ENCODE measurements at regions not wholly inside any gene's neighbourhood (a gene's known extent, or its start where the extent isn't known, plus 50 kb on each side); places are given as distances from the start of the nearest gene placed in this dataset.

DNA sequence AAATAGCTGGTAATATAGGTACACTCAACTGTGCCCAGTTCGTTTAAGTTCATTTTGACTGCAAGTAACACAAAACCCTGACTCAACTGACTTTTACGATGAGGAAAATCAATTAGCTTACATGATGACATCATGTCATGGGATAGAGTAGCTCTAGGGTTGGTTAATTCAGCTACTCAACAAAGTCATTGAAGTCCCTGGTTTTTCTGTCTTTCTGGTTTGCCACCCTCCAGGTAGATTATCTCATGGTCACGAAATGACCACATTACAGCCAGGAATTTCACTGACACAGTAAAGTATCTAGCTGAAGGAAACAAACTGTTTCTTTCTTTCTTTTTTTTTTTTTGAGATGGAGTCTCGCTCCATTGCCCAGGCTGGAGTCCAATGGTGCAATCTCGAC is 68.5 kb upstream of the FUT8 start:
- TF ChIP-seq POLR2AphosphoS5 (IDR thresholded peaks at IDR 0.05; ENCODE audit: low read depth, low read length) = no peak
- TF ChIP-seq TAF1 (IDR thresholded peaks at IDR 0.05; ENCODE audit: borderline replicate concordance, insufficient read depth, low read length) = no peak
- TF ChIP-seq SIN3A (IDR thresholded peaks at IDR 0.05; ENCODE audit: borderline replicate concordance, insufficient read depth, low read length) = no peak
- TF ChIP-seq, protein P1, sequence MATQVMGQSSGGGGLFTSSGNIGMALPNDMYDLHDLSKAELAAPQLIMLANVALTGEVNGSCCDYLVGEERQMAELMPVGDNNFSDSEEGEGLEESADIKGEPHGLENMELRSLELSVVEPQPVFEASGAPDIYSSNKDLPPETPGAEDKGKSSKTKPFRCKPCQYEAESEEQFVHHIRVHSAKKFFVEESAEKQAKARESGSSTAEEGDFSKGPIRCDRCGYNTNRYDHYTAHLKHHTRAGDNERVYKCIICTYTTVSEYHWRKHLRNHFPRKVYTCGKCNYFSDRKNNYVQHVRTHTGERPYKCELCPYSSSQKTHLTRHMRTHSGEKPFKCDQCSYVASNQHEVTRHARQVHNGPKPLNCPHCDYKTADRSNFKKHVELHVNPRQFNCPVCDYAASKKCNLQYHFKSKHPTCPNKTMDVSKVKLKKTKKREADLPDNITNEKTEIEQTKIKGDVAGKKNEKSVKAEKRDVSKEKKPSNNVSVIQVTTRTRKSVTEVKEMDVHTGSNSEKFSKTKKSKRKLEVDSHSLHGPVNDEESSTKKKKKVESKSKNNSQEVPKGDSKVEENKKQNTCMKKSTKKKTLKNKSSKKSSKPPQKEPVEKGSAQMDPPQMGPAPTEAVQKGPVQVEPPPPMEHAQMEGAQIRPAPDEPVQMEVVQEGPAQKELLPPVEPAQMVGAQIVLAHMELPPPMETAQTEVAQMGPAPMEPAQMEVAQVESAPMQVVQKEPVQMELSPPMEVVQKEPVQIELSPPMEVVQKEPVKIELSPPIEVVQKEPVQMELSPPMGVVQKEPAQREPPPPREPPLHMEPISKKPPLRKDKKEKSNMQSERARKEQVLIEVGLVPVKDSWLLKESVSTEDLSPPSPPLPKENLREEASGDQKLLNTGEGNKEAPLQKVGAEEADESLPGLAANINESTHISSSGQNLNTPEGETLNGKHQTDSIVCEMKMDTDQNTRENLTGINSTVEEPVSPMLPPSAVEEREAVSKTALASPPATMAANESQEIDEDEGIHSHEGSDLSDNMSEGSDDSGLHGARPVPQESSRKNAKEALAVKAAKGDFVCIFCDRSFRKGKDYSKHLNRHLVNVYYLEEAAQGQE (IDR thresholded peaks at IDR 0.05; ENCODE audit: insufficient read depth in 1 of 2, low read depth in 2 of 2, low read length in 2 of 2) = no peak
- TF ChIP-seq FOXP2 (optimal IDR thresholded peaks at IDR 0.05; ENCODE audit: borderline replicate concordance, extremely low read depth, extremely low read length, insufficient read depth) = no peak

DNA sequence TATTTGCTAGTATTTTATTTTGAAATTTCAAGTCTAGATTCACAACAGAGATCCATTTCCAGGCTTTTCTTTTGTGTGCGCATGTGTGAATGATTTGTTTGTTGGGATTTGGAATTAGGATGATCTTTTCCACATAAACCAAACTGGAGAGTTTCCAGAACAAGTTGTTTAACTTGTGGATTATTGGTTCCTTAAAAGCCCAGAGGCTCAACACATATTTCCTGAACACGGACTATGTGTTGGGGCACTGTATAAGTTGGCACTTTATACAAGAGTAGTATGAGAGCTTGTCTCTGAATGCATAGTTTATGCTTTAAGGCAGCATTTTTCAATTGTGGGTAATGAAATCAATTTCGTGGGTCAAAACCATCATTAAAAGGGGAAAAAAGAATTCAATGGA is 67.3 kb upstream of the FUT8 start:
- no peak for TF ChIP-seq POLR2AphosphoS5 (IDR thresholded peaks at IDR 0.05; ENCODE audit: low read depth, low read length)
- TF ChIP-seq SIN3A (IDR thresholded peaks at IDR 0.05; ENCODE audit: borderline replicate concordance, insufficient read depth, low read length) = no peak
- TF ChIP-seq FOXP2 (optimal IDR thresholded peaks at IDR 0.05; ENCODE audit: borderline replicate concordance, extremely low read depth, extremely low read length, insufficient read depth) = no peak
- TF ChIP-seq, protein P1 (IDR thresholded peaks at IDR 0.05; ENCODE audit: insufficient read depth in 1 of 2, low read depth in 2 of 2, low read length in 2 of 2) = no peak
- TF ChIP-seq TAF1 (IDR thresholded peaks at IDR 0.05; ENCODE audit: borderline replicate concordance, insufficient read depth, low read length) = no peak

DNA sequence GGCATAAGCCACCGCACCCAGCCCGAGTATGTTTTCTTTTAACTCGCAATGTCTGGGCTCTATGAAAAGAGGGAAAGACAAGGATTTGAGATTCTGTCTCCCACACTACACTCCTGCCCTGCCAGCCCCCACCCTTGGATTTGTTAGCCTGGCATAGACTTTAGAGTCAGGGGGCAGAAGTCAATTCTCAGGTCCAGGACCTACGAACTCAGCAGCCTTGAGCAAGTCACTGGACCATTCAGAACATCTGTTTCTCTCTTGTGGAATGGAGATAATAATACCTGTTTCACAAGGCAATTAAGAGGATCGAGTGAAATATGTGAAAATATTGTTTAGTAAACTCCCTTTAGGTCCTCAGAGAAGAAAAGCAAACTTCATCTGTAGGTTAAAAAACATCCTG is 66.1 kb upstream of the FUT8 start:
- TF ChIP-seq SIN3A (IDR thresholded peaks at IDR 0.05; ENCODE audit: borderline replicate concordance, insufficient read depth, low read length) = no peak
- TF ChIP-seq TAF1 (IDR thresholded peaks at IDR 0.05; ENCODE audit: borderline replicate concordance, insufficient read depth, low read length) = no peak

DNA sequence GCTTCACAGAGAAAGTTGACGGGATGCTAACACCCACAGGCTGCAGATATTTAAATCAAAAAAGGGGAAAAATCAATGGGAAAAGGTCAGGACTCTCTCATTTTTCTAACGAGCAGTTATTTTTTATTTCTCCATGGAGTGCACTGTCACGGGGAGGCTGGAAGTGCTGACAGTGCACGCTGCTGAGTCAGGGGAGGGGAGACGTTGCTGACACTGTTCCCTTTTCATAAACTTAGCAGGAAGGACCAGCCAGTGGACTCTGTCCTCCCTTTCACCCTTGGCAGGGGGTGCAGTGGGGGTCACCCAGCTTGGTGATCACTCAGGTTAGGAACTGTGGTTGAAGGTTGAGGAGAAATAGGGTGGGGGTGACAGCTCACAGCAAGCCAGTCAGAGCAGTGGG is 65.6 kb upstream of the FUT8 start:
- TF ChIP-seq SIN3A (IDR thresholded peaks at IDR 0.05; ENCODE audit: borderline replicate concordance, insufficient read depth, low read length) = no peak
- no peak for TF ChIP-seq FOXP2 (optimal IDR thresholded peaks at IDR 0.05; ENCODE audit: borderline replicate concordance, extremely low read depth, extremely low read length, insufficient read depth)
- TF ChIP-seq, protein P1 (IDR thresholded peaks at IDR 0.05; ENCODE audit: insufficient read depth in 1 of 2, low read depth in 2 of 2, low read length in 2 of 2) = no peak
- no peak for TF ChIP-seq POLR2AphosphoS5 (IDR thresholded peaks at IDR 0.05; ENCODE audit: low read depth, low read length)
- no peak for TF ChIP-seq TAF1 (IDR thresholded peaks at IDR 0.05; ENCODE audit: borderline replicate concordance, insufficient read depth, low read length)

DNA sequence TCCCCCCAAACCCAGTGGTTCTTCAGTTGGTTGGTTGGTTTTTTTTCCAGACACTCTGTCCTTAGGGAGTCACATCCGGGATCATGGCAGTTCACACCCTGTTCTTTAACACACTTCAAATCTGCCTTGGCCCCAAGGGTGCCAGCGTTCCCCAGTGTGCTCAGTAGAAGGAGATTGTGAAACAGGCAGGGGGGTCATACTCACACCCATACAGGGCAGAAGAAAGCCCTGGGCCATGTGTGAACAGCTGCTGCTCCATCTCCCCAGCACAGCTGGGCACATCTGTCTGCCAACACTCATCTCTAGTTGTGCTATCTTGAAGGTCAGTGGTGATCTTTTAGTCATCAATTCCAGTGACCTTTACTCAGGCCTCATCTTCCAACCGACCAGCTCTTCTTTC is 64.4 kb upstream of the FUT8 start:
- TF ChIP-seq POLR2AphosphoS5 (IDR thresholded peaks at IDR 0.05; ENCODE audit: low read depth, low read length) = no peak
- no peak for TF ChIP-seq SIN3A (IDR thresholded peaks at IDR 0.05; ENCODE audit: borderline replicate concordance, insufficient read depth, low read length)
- TF ChIP-seq FOXP2 (optimal IDR thresholded peaks at IDR 0.05; ENCODE audit: borderline replicate concordance, extremely low read depth, extremely low read length, insufficient read depth) = no peak
- no peak for TF ChIP-seq TAF1 (IDR thresholded peaks at IDR 0.05; ENCODE audit: borderline replicate concordance, insufficient read depth, low read length)
- TF ChIP-seq, protein P1 (IDR thresholded peaks at IDR 0.05; ENCODE audit: insufficient read depth in 1 of 2, low read depth in 2 of 2, low read length in 2 of 2) = no peak
